SKM-1 treated with dmso at 0.1 percent for 144 hours (cell line): ENCODE measurements at regions not wholly inside any gene's neighbourhood (a gene's known extent, or its start where the extent isn't known, plus 50 kb on each side); places are given as distances from the start of the nearest gene placed in this dataset.
"Not testable (repeated sequence)": the region's sequence is repeated elsewhere in the genome, so short reads cannot be mapped to it uniquely, and the experiment has no call there.

Experiments
- DNase-seq: peaks from one replicate; lab custom pipeline; 2025; ENCODE audit not compliant: unreplicated experiment; lab: John Stamatoyannopoulos, UW

- no peak for DNase-seq
Observed at GRCh38 chr6:40700006-40700580, 112.9 kb upstream of the LRFN2 start.

- DNase-seq = no peak
Observed at GRCh38 chr6:40695750-40696415, 108.7 kb upstream of the LRFN2 start.

- no peak for DNase-seq
Observed at GRCh38 chr6:40695114-40695513, 108.0 kb upstream of the LRFN2 start.

GRCh38 chr6:40693768-40694167 lies 106.6 kb upstream of the LRFN2 start:
- no peak for DNase-seq

- no peak for DNase-seq
Observed at GRCh38 chr6:40692337-40692736, 105.2 kb upstream of the LRFN2 start.

- DNase-seq = no peak
Observed at GRCh38 chr6:40689185-40689584, 102.0 kb upstream of the LRFN2 start.

- no peak for DNase-seq
Observed at GRCh38 chr6:40688214-40688761, 101.1 kb upstream of the LRFN2 start.

GRCh38 chr6:40685862-40686261 lies 98.7 kb upstream of the LRFN2 start:
- no peak for DNase-seq

- no peak for DNase-seq
Observed at GRCh38 chr6:40681622-40682021, 94.5 kb upstream of the LRFN2 start.

- no peak for DNase-seq
Observed at GRCh38 chr6:40678941-40679340, 91.8 kb upstream of the LRFN2 start.

- no peak for DNase-seq
Observed at GRCh38 chr6:40674170-40674569, 87.0 kb upstream of the LRFN2 start.

- DNase-seq = no peak
Observed at GRCh38 chr6:40672087-40672486, 84.9 kb upstream of the LRFN2 start.

- DNase-seq = no peak
Observed at GRCh38 chr6:40671694-40672050, 84.5 kb upstream of the LRFN2 start.

GRCh38 chr6:40671001-40671693 lies 84.0 kb upstream of the LRFN2 start:
- DNase-seq = no peak

GRCh38 chr6:40669343-40669742 lies 82.2 kb upstream of the LRFN2 start:
- no peak for DNase-seq

- DNase-seq = no peak
Observed at GRCh38 chr6:40668203-40668602, 81.0 kb upstream of the LRFN2 start.

GRCh38 chr6:40666530-40666929 lies 79.4 kb upstream of the LRFN2 start:
- DNase-seq = no peak

- no peak for DNase-seq
Observed at GRCh38 chr6:40661726-40662125, 74.6 kb upstream of the LRFN2 start.

GRCh38 chr6:40656772-40657171 lies 69.6 kb upstream of the LRFN2 start:
- DNase-seq = not testable (repeated sequence)

- no peak for DNase-seq
Observed at GRCh38 chr6:40654828-40655227, 67.7 kb upstream of the LRFN2 start.

GRCh38 chr6:40645043-40645442 lies 57.9 kb upstream of the LRFN2 start:
- no peak for DNase-seq

- DNase-seq = no peak
Observed at GRCh38 chr6:40642837-40643236, 55.7 kb upstream of the LRFN2 start.
